ENCODE measurements at regions not wholly inside any gene's neighbourhood (a gene's known extent, or its start where the extent isn't known, plus 50 kb on each side); places are given as distances from the start of the nearest gene placed in this dataset.

GRCh38 chr5:34576891-34577666 is 79.0 kb upstream of the RAI14 start:
- peak overlapping the region; percentile 2 for H3K4me2 ChIP-seq (ENCODE audit: insufficient read depth, low read length)
- no peaks in the 10 kb centered on the region for H3K27me3 ChIP-seq (ENCODE audit: insufficient read depth, low read length)
- H3K4me3 ChIP-seq (ENCODE audit: insufficient read depth, low read length), result no peak overlapping the region
- no peaks in the 10 kb centered on the region for H4K20me1 ChIP-seq (ENCODE audit: insufficient read depth, low read length)
- H3K4me1 ChIP-seq (ENCODE audit: insufficient read depth, low read length), result peaks cover 25% of the 10 kb centered on the region
- H3K9me3 ChIP-seq (ENCODE audit: low read depth, low read length), result no peaks in the 10 kb centered on the region
- H3K27ac ChIP-seq (ENCODE audit: low read depth, low read length), result peak overlapping the region; percentile 31
- DNase-seq (ENCODE audit: insufficient read length, low spot score, missing footprints), result peak; percentile 43
- H2AFZ ChIP-seq (ENCODE audit: low read length), result peak overlapping the region; percentile 43
- H3K79me2 ChIP-seq (ENCODE audit: insufficient read depth, low read length), result no peaks in the 10 kb centered on the region
- no peaks in the 10 kb centered on the region for H3K36me3 ChIP-seq (ENCODE audit: insufficient read depth, low read length)
- TF ChIP-seq CTCF (IDR thresholded peaks at IDR 0.05; ENCODE audit: extremely low read depth, low read depth, low read length), result no peak

GRCh38 chr5:34578962-34579361 is 77.2 kb upstream of the RAI14 start:
- no peaks in the 10 kb centered on the region for H3K27me3 ChIP-seq (ENCODE audit: insufficient read depth, low read length)
- H3K79me2 ChIP-seq (ENCODE audit: insufficient read depth, low read length), result no peaks in the 10 kb centered on the region
- no peak overlapping the region for H3K4me3 ChIP-seq (ENCODE audit: insufficient read depth, low read length)
- H3K9me3 ChIP-seq (ENCODE audit: low read depth, low read length), result no peaks in the 10 kb centered on the region
- H2AFZ ChIP-seq (ENCODE audit: low read length), result peak overlapping the region; percentile 32
- H3K27ac ChIP-seq (ENCODE audit: low read depth, low read length), result peak overlapping the region; percentile 35
- DNase-seq (ENCODE audit: insufficient read length, low spot score, missing footprints), result no peak
- no peak overlapping the region for H3K4me2 ChIP-seq (ENCODE audit: insufficient read depth, low read length)
- H3K36me3 ChIP-seq (ENCODE audit: insufficient read depth, low read length), result no peaks in the 10 kb centered on the region
- H4K20me1 ChIP-seq (ENCODE audit: insufficient read depth, low read length), result no peaks in the 10 kb centered on the region
- TF ChIP-seq CTCF (IDR thresholded peaks at IDR 0.05; ENCODE audit: extremely low read depth, low read depth, low read length), result no peak
- H3K4me1 ChIP-seq (ENCODE audit: insufficient read depth, low read length), result peaks cover 21% of the 10 kb centered on the region

GRCh38 chr5:34580983-34581382 is 75.1 kb upstream of the RAI14 start:
- Histone ChIP-seq H3K4me2 (ENCODE audit: insufficient read depth, low read length) (no peak overlapping the region), H3K79me2 (ENCODE audit: insufficient read depth, low read length) (no peaks in the 10 kb centered on the region), H4K20me1 (ENCODE audit: insufficient read depth, low read length) (no peaks in the 10 kb centered on the region), H3K4me3 (ENCODE audit: insufficient read depth, low read length) (no peak overlapping the region), H3K4me1 (ENCODE audit: insufficient read depth, low read length) (peaks cover 28% of the 10 kb centered on the region), H3K27ac (ENCODE audit: low read depth, low read length) (no peak overlapping the region), H3K27me3 (ENCODE audit: insufficient read depth, low read length) (no peaks in the 10 kb centered on the region), H3K36me3 (ENCODE audit: insufficient read depth, low read length) (no peaks in the 10 kb centered on the region), H2AFZ (ENCODE audit: low read length) (no peak overlapping the region), H3K9me3 (ENCODE audit: low read depth, low read length) (no peaks in the 10 kb centered on the region)
- no peak for TF ChIP-seq CTCF (IDR thresholded peaks at IDR 0.05; ENCODE audit: extremely low read depth, low read depth, low read length)
- no peak for DNase-seq (ENCODE audit: insufficient read length, low spot score, missing footprints)

GRCh38 chr5:34582371-34582770 is 73.8 kb upstream of the RAI14 start:
- Histone ChIP-seq H3K4me3 (ENCODE audit: insufficient read depth, low read length) (no peak overlapping the region), H3K27me3 (ENCODE audit: insufficient read depth, low read length) (no peaks in the 10 kb centered on the region), H3K27ac (ENCODE audit: low read depth, low read length) (no peak overlapping the region), H3K4me1 (ENCODE audit: insufficient read depth, low read length) (peaks cover 35% of the 10 kb centered on the region), H3K36me3 (ENCODE audit: insufficient read depth, low read length) (no peaks in the 10 kb centered on the region), H4K20me1 (ENCODE audit: insufficient read depth, low read length) (no peaks in the 10 kb centered on the region), H3K9me3 (ENCODE audit: low read depth, low read length) (no peaks in the 10 kb centered on the region), H3K79me2 (ENCODE audit: insufficient read depth, low read length) (no peaks in the 10 kb centered on the region), H2AFZ (ENCODE audit: low read length) (no peak overlapping the region), H3K4me2 (ENCODE audit: insufficient read depth, low read length) (no peak overlapping the region)
- DNase-seq (ENCODE audit: insufficient read length, low spot score, missing footprints), result no peak
- no peak for TF ChIP-seq CTCF (IDR thresholded peaks at IDR 0.05; ENCODE audit: extremely low read depth, low read depth, low read length)

Data from osteoblast (primary cell).